HG03139 (cell line): ENCODE measurements at regions not wholly inside any gene's neighbourhood (a gene's known extent, or its start where the extent isn't known, plus 50 kb on each side); places are given as distances from the start of the nearest gene placed in this dataset.
"Not testable (repeated sequence)": the region's sequence is repeated elsewhere in the genome, so short reads cannot be mapped to it uniquely, and the experiment has no call there.

Source experiments
- ATAC-seq: cut with Tn5 transposase; IDR thresholded peaks from one replicate; pipeline ENCODE4 v1.9.1; 2021; ENCODE audit not compliant: unreplicated experiment

DNA sequence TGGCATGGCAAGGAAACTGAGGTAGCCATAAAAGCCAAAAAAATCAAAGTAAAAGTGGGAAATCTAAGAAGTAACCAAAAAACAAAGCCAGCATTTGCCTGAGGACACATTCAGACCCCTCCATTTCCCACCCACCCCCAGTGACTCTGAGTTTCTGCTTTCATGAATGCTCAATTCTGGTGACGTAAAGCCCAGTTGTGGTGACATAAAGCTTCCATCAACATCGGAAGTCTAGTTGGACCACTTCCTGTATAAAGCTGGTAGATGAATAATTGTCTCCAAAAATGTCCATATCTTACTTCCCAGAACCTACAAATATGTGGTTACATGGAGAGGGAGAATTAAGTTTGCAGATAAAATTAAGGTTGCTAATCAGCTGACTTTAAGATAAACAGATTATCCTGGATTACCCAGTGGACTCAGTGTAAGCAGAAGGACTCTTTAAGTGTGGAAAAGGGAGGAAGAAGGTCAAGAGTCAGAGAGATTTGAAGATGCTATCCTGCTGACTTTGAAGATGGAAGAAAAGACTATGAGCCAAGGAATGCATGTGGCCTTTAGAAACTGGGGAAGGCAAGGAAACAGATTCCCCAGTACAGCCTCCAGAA is 62.0 kb upstream of the ST3GAL6 start:
- no peak for ATAC-seq

DNA sequence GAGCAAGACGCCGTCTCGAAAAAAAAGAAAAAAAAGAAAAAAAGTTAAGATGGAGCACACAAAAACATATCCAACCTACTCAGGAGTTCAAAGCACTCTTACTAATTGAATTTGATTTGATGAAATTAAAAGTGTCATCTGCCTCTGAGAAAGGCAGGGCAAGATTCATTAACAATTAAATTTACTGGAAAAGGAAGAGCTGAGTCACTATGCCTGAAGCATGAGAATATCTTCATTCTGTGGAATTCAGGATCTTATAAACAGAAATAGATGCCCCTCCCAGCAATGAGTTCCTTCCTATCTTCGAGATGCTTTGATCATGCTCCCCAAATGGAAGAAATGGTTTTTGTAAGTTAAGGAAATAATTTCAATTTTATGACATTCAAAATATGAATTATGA is 61.0 kb upstream of the ST3GAL6 start:
- ATAC-seq: no peak

DNA sequence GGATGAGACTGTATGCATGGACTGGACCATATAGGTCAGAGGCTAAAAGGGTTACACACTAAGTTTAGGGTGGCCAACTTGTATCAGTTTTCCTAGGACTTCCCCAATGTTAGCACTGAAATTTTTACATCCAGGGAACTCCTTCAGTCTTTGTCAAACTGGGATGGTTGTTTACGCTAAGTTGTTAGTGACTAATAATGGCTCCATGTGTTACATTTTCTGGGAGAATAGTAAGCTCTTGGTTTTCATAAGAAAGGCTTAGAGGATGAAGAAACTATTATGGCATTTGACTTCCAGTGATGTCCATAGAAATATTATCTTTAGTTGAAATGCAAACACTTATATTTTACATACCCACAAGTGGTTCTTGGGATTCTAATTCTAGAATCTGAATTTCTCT is 57.9 kb upstream of the ST3GAL6 start:
- no peak for ATAC-seq

DNA sequence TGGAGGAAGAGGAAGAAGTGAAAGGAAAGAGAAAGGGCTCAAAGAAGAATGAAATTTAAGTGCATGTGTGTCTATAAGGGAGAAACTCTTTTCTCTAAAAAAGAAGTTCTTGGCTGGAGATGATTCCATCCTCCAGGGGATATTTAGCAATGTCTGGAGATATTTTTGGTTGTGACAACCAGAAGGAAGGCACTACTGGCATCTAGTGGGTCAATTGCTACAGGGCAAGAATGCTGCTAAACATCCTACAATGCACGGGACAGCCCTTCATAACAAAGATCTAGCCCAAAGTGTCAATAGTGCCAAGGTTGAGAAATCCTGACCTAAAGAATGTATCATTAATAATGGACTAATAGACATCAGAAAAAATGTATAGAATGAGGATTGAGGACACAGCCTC is 57.4 kb upstream of the ST3GAL6 start:
- ATAC-seq: no peak

DNA sequence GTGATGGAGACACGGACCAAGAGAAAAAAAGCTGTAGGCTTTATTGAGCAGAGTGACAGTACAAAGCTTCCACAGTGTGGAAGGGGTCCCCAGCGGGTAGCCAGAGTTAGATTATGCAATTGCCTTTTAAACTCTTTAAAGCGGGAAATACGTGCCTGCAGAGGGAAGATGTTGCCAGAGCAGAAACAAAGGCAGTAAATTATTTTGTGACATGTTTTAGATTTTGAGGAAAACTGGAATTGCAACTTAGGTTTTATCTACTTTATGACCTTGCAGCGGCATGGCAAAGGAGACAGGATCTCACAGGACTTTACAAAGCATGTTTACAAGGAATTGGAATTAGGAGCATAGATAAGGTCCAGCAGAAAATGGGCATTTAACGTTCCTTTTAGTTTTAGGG is 54.5 kb upstream of the ST3GAL6 start:
- ATAC-seq: not testable (repeated sequence)

DNA sequence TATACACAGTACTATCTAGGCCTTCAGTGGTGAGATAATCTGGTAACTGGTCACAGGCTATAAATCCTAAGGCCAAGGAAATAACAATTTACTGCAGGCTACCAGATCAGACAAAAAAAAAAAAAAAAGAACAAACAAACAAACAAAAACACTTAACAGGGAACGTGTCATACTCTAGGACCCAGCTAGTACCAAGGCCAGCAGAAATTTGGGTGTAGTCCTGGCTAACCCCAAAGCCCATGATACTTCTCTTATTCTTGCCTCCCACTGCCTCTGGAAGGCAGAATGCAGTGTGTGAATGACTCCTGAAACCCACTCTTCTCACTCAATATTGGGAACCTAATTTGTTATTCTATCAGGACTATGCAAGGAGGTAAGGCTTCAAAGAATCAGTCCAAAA is 53.7 kb upstream of the ST3GAL6 start:
- ATAC-seq: no peak

DNA sequence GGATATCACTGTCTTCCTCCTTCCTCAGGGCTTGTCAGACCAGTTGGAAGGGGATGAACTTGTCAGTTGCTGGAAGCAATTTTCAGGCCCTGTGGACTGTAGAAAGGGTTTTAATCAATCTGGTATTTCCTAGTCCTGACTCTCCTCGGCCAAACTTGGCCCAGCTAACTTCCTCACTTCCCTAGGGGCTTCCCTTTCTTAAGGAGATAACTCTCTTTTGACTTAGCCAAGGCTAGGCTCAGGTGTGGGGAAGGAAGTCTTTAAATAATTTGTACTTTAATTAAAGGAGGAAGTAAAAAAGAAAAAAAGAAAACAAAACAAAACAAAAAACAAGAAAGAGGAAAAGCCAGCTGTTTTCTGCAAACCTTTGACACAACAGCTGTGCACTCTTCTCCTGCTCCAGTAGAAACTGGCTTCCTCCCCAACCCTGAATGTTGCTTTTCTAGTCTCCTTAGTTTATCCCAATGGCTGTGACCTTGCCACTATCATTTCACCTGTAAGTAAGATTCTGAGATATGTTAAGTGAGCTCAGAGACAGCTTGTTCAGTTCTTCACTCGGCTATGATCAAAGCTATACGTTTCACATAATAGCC is 53.0 kb upstream of the ST3GAL6 start:
- ATAC-seq: no peak

DNA sequence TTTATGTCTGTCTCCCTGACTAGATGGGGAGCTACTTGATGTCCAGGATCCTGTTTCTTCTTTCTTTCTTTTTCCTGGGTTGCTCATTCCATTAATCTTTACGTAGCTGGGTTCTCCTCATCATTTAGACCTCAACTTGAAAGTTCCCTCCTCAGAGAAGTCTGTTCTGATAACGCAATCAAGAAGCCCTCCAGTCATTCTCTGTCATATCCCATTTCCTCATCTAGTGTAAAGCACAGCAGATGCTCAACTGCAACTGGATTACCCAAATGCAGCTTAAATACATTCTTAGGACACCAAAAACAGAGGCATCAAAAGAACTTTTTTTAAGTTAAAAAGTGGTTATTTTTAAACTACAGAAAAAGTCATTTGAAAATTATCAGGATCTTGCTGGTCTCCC is 51.7 kb upstream of the ST3GAL6 start:
- ATAC-seq: no peak

DNA sequence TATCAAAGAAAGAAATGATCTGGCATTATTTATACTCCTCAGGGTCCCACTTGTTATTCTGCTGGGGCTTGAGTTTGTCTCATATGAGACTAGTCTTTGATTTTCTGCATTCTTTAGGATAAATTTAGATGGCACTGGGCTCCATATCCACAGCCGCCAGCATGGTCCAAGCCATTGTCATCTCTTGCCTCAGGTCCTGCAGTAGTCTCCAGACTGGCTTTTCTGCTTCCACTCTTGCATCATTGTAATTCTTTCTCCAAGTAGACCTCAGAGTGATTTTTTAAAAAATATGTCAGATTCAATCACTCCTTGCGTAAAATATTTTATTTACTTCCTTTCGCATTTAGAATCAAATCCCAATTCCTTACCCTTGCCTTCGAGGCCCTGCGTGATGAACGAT is 50.4 kb upstream of the ST3GAL6 start:
- no peak for ATAC-seq

DNA sequence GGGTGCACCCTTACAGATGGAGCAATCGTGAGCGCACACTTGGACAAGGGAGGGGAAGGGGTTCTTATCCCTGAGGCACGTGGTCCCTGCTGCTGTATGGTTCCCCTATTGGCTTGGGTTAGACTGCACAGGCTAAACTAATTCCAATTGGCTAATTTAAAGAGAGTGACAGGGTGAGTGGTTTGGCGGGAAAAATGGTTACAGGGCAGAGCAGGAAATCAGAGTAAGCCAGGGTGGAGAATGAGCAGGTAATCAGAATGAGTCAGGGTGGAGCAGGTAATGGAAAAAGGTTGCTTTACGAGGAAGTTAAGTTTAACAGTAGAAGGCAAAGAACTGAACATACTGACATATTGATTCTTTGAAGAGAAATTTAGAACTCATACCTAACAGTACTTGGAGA is 49.8 kb upstream of the ST3GAL6 start:
- not testable (repeated sequence) for ATAC-seq
